ENCODE measurements at regions not wholly inside any gene's neighbourhood (a gene's known extent, or its start where the extent isn't known, plus 50 kb on each side); places are given as distances from the start of the nearest gene placed in this dataset.

GRCh38 chr4:134934036-134934808 lies 732.6 kb upstream of the PABPC4L start:
- DNase-seq (ENCODE audit: low read depth, low spot score), result no peak
- BruUV-seq (replicated peaks), result no TSS peak
- Histone ChIP-seq H3K36me3 (ENCODE audit: control insufficient read depth in 2 of 2, extremely low read depth in 1 of 2, insufficient read depth in 2 of 2, low read length in 2 of 2) (no peaks in the 10 kb centered on the region), H3K27me3 (ENCODE audit: control insufficient read depth in 2 of 2, insufficient read depth in 2 of 2, low read length in 2 of 2) (no peaks in the 10 kb centered on the region), H3K9me1 (replicated peaks; ENCODE audit: control insufficient read depth, extremely low read depth, insufficient read depth, low read length) (no peaks in the 10 kb centered on the region), H3K4me3 (replicated peaks in 1 of 3; ENCODE audit: insufficient read depth in 1 of 3, low read depth in 1 of 3, low read length in 3 of 3) (no peak overlapping the region), H3K27ac (ENCODE audit: insufficient read depth, low read depth, low read length) (no peak overlapping the region), H3K79me2 (ENCODE audit: control insufficient read depth, insufficient read depth, low read length) (no peaks in the 10 kb centered on the region), H3K9ac (replicated peaks; ENCODE audit: extremely low read depth, insufficient read depth, low read length) (no peak overlapping the region), H3K9me3 (replicated peaks; ENCODE audit: control insufficient read depth, insufficient read depth, low read length) (no peaks in the 10 kb centered on the region), H2AFZ (ENCODE audit: low read depth, low read length) (no peak overlapping the region), H3K4me1 (ENCODE audit: control insufficient read depth, extremely low read depth, insufficient read depth, low read length) (no peaks in the 10 kb centered on the region), H3K4me2 (ENCODE audit: insufficient read depth, low read length) (no peak overlapping the region), H4K20me1 (replicated peaks; ENCODE audit: control insufficient read depth, extremely low read depth, insufficient read depth, low read length) (no peaks in the 10 kb centered on the region)
- FAIRE-seq, result no peak
- intact Hi-C loops (cut with micrococcal nuclease), result loop anchor here (2.0 to 10.0 kb wide), 4 partner anchors 909 to 1931 kb away; no protein-coding TSS in a partner anchor
- CTCF ChIA-PET, result interaction anchor here (2.2 to 3.2 kb wide), 2 partner anchors 1788 to 1930 kb away, joined by 4 to 13 read pairs; no protein-coding TSS in a partner anchor
- no peak for TF ChIP-seq MAX (IDR thresholded peaks at IDR 0.05; ENCODE audit: insufficient read depth, insufficient read length)
- TF ChIP-seq POLR2A (IDR thresholded peaks at IDR 0.05; ENCODE audit: low read depth, low read length), result no peak
- no peak for TF ChIP-seq JUN (IDR thresholded peaks at IDR 0.05; ENCODE audit: borderline replicate concordance, insufficient read depth, insufficient read length, low read depth)
- no peak for TF ChIP-seq EZH2 (IDR thresholded peaks at IDR 0.05; ENCODE audit: borderline replicate concordance, low read depth, low read length, severe bottlenecking)
- no peak for TF ChIP-seq GATA2 (IDR thresholded peaks at IDR 0.05; ENCODE audit: insufficient read depth, insufficient read length, low read depth, low read length)
- TF ChIP-seq FOS (IDR thresholded peaks at IDR 0.05; ENCODE audit: borderline replicate concordance, insufficient read depth, low read length), result no peak
- no peak for TF ChIP-seq MYC (IDR thresholded peaks at IDR 0.05; ENCODE audit: low read depth, low read length)
- TF ChIP-seq CTCF (IDR thresholded peaks at IDR 0.05; ENCODE audit: extremely low read depth in 1 of 2, insufficient read depth in 1 of 2, low read depth in 1 of 2, low read length in 2 of 2), result no peak
- no peak for TF ChIP-seq POLR2AphosphoS5 (IDR thresholded peaks at IDR 0.05; ENCODE audit: insufficient read depth, low read depth, low read length)
- dilution Hi-C loops (cut with MboI; ENCODE audit: extremely low pct_ligation_motif_present, low sequenced_read_pairs), result no loop called here
- POLR2A ChIA-PET, result no interaction called here
